ENCODE measurements at regions not wholly inside any gene's neighbourhood (a gene's known extent, or its start where the extent isn't known, plus 50 kb on each side); places are given as distances from the start of the nearest gene placed in this dataset.
"Not testable (repeated sequence)": the region's sequence is repeated elsewhere in the genome, so short reads cannot be mapped to it uniquely, and the experiment has no call there.

DNA sequence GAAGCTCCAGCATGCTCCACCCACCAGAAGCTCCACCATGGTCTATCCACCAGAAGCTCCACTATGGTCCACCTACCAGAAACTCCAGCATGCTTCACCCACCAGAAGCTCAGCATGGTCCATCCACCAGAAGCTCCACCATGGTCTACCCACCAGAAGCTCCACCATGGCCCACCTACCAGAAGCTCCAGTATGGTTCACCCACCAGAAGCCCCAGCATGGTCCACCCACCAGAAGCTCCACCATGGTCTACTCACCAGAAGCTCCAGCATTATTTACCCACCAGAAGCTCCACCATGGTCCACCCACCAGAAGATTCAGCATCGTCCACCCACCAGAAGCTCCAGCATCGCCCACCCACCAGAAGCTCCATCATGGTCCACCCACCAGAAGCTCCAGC, 4490.2 kb upstream of the OR11H1 start:
- TF ChIP-seq, protein P1, sequence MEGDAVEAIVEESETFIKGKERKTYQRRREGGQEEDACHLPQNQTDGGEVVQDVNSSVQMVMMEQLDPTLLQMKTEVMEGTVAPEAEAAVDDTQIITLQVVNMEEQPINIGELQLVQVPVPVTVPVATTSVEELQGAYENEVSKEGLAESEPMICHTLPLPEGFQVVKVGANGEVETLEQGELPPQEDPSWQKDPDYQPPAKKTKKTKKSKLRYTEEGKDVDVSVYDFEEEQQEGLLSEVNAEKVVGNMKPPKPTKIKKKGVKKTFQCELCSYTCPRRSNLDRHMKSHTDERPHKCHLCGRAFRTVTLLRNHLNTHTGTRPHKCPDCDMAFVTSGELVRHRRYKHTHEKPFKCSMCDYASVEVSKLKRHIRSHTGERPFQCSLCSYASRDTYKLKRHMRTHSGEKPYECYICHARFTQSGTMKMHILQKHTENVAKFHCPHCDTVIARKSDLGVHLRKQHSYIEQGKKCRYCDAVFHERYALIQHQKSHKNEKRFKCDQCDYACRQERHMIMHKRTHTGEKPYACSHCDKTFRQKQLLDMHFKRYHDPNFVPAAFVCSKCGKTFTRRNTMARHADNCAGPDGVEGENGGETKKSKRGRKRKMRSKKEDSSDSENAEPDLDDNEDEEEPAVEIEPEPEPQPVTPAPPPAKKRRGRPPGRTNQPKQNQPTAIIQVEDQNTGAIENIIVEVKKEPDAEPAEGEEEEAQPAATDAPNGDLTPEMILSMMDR (IDR thresholded peaks at IDR 0.05) = not testable (repeated sequence)
- TF ChIP-seq POLR2A (IDR thresholded peaks at IDR 0.05) = not testable (repeated sequence)
